GM23248 (cell line): ENCODE measurements at regions not wholly inside any gene's neighbourhood (a gene's known extent, or its start where the extent isn't known, plus 50 kb on each side); places are given as distances from the start of the nearest gene placed in this dataset.

Source experiments
- EZH2 ChIP-seq: fragments of 200-600 bp; sonication (generic); IDR thresholded peaks from 2 replicates; pipeline ENCODE4 v1.6.1; 2018; ENCODE audit warnings: antibody characterized with exemption, mild to moderate bottlenecking; ENCODE audit not compliant: insufficient read depth, poor library complexity, severe bottlenecking
- EZH2phosphoT487 ChIP-seq: fragments of 200-600 bp; sonication (generic); IDR thresholded peaks from 2 replicates; pipeline ENCODE4 v1.6.1; 2018; ENCODE audit warnings: antibody characterized with exemption, moderate library complexity, mild to moderate bottlenecking, low read depth; ENCODE audit not compliant: insufficient read depth

- no peak for TF ChIP-seq EZH2
- no peak for TF ChIP-seq EZH2phosphoT487
Measured at GRCh38 chr3:162996368-162996767, 1499.8 kb downstream of the OTOL1 start.
